Neural crest cell (in vitro differentiated cells): ENCODE measurements at regions not wholly inside any gene's neighbourhood (a gene's known extent, or its start where the extent isn't known, plus 50 kb on each side); places are given as distances from the start of the nearest gene placed in this dataset.

Source experiments
- DNase-seq: peaks from one replicate; pipeline ENCODE4 v3.0.0; 2021; ENCODE audit warnings: low read depth, mixed read lengths, low spot score
- H3K27ac Mint-ChIP-seq: one replicate; pipeline ENCODE4 v1.8.0; 2021; ENCODE audit warnings: mild to moderate bottlenecking, mixed read lengths; ENCODE audit not compliant: unreplicated experiment
- H3K27me3 Mint-ChIP-seq: 2 replicates; pipeline ENCODE4 v1.8.0; 2021; ENCODE audit warnings: low read depth, mild to moderate bottlenecking, mixed read lengths
- H3K36me3 Mint-ChIP-seq: 2 replicates; pipeline ENCODE4 v1.8.0; 2021; ENCODE audit warnings: low read depth, mild to moderate bottlenecking, mixed read lengths
- H3K4me1 Mint-ChIP-seq: 2 replicates; pipeline ENCODE4 v1.8.0; 2021; ENCODE audit warnings: mixed read lengths
- H3K4me3 Mint-ChIP-seq: one replicate; pipeline ENCODE4 v1.8.0; 2021; ENCODE audit warnings: mild to moderate bottlenecking, mixed read lengths
- H3K9me3 Mint-ChIP-seq: 2 replicates; pipeline ENCODE4 v1.8.0; 2021; ENCODE audit warnings: mixed read lengths
- TF ChIP-seq, protein P1 (sequence below): fragments of 200-600 bp; sonication (generic); conservative IDR thresholded peaks from 2 replicates; pipeline ENCODE4 v1.5.0; 2021; ENCODE audit warnings: antibody characterized with exemption, mild to moderate bottlenecking

DNA sequence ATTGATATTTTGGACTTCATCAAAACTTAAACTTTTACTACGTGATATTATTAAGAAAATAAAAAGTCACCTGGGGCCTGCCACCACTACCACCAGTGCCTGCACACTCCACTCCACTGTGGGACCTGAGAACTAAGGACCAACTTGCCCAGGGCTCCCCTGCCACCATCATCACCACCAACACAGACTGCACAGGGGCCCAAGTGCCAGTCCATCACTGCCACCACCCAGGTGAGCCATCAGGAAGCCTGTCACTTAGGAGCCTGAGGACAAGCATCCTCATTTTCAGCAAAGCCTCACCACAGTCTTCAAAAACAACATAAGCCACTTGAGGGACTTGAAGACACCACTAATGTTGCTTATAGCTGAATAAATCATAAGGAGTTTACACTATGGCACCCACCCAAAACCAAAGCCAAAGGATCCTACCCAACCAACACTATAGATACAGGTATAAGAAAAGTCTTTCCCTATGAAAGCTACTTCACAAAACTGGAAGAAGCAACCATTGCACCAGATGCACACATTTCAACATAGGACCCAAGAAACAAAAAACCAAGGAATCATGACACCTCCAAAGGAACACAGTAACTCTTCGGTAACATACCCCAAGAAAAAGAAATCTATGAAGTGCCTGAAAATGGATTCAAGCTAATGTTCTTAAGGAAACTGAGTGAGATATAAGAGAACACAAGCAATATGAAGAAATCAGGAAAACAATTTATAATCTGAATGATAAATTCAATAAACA, 73.6 kb upstream of the GNAZ start:
- H3K27ac Mint-ChIP-seq, result no peak overlapping the region
- H3K9me3 Mint-ChIP-seq, result peaks cover 21% of the 10 kb centered on the region
- TF ChIP-seq, protein P1, sequence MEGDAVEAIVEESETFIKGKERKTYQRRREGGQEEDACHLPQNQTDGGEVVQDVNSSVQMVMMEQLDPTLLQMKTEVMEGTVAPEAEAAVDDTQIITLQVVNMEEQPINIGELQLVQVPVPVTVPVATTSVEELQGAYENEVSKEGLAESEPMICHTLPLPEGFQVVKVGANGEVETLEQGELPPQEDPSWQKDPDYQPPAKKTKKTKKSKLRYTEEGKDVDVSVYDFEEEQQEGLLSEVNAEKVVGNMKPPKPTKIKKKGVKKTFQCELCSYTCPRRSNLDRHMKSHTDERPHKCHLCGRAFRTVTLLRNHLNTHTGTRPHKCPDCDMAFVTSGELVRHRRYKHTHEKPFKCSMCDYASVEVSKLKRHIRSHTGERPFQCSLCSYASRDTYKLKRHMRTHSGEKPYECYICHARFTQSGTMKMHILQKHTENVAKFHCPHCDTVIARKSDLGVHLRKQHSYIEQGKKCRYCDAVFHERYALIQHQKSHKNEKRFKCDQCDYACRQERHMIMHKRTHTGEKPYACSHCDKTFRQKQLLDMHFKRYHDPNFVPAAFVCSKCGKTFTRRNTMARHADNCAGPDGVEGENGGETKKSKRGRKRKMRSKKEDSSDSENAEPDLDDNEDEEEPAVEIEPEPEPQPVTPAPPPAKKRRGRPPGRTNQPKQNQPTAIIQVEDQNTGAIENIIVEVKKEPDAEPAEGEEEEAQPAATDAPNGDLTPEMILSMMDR, result no peak
- no peak for DNase-seq
- H3K27me3 Mint-ChIP-seq, result peaks cover 63% of the 10 kb centered on the region
- H3K4me1 Mint-ChIP-seq, result no peaks in the 10 kb centered on the region
- no peak overlapping the region for H3K4me3 Mint-ChIP-seq
- peaks cover 3% of the 10 kb centered on the region for H3K36me3 Mint-ChIP-seq

DNA sequence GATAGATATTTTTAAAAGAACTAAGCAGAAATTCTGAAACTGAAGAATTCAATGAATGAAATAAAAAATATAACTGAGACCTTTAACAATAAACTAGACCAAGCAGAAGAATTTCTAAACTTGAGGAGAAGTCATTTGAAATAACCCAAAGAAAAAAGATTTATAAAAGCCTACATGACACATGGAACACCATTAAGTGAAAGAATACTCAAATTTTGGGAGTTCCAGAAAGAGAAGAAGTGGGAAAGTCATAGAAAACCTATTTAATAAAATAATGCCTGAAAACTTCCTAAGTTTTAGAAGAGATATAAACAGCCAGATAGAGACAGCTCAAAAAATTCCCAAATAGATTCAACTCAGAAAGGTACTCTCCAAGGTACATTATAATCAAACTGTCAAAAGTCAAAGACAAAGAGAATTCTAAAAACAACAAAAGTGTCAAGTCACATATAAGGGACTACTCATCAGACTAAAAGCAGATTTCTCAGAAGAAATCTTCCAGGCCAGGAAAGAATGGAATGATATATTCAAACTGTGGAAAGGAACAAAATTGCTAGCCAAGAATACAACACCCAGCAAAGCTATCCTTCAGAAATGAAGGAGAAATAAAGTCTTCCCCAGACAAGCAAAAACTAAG, 72.9 kb upstream of the GNAZ start:
- Mint-ChIP-seq H3K36me3 (peaks cover 3% of the 10 kb centered on the region), H3K27ac (no peak overlapping the region), H3K27me3 (peaks cover 65% of the 10 kb centered on the region), H3K4me3 (no peak overlapping the region), H3K9me3 (peaks cover 21% of the 10 kb centered on the region), H3K4me1 (no peaks in the 10 kb centered on the region)
- no peak for DNase-seq
- TF ChIP-seq, protein P1, result no peak

DNA sequence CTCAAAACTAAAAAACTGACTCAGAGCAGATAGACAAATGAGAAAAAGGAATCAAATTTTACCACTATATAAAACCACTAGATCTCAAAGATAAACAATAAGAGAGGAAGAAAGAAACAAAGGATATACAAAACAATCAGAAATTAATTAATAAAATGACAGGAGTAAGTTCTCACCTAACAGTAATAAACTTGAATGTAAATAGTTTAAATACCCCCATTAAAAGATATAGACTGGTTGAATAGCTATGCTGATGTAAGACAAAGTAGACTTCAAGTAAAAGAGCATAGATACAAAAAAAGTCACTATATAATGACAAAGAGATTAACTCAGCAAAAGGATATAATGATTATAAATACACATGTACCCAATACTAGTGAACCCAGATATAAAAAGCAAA, 72.3 kb upstream of the GNAZ start:
- H3K27me3 Mint-ChIP-seq, result peaks cover 65% of the 10 kb centered on the region
- H3K36me3 Mint-ChIP-seq, result peaks cover 3% of the 10 kb centered on the region
- TF ChIP-seq, protein P1, result no peak
- no peaks in the 10 kb centered on the region for H3K4me1 Mint-ChIP-seq
- no peak for DNase-seq
- H3K4me3 Mint-ChIP-seq, result no peak overlapping the region
- peaks cover 21% of the 10 kb centered on the region for H3K9me3 Mint-ChIP-seq
- no peak overlapping the region for H3K27ac Mint-ChIP-seq

DNA sequence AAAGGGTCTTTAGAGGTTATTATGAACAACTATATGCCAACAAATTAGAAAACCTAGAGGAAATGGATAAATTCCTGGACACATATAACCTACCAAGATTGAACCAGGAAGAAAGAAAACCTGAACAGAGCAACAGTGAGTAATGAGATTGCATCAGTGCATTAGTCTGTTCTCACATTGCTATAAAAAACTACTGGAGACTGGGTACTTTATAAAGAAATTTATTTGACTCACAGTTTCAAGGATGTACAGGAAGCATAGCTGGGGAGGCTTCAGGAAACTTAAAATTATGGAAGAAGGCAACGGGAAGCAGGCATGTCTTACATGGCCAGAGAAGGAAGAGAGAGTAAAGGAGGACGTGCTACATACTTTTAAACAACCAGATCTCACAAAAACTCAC, 70.8 kb upstream of the GNAZ start:
- TF ChIP-seq, protein P1, result no peak
- H3K36me3 Mint-ChIP-seq, result peaks cover 3% of the 10 kb centered on the region
- no peak overlapping the region for H3K4me3 Mint-ChIP-seq
- H3K27me3 Mint-ChIP-seq, result peaks cover 67% of the 10 kb centered on the region
- no peaks in the 10 kb centered on the region for H3K4me1 Mint-ChIP-seq
- no peak for DNase-seq
- no peak overlapping the region for H3K27ac Mint-ChIP-seq
- peaks cover 21% of the 10 kb centered on the region for H3K9me3 Mint-ChIP-seq

DNA sequence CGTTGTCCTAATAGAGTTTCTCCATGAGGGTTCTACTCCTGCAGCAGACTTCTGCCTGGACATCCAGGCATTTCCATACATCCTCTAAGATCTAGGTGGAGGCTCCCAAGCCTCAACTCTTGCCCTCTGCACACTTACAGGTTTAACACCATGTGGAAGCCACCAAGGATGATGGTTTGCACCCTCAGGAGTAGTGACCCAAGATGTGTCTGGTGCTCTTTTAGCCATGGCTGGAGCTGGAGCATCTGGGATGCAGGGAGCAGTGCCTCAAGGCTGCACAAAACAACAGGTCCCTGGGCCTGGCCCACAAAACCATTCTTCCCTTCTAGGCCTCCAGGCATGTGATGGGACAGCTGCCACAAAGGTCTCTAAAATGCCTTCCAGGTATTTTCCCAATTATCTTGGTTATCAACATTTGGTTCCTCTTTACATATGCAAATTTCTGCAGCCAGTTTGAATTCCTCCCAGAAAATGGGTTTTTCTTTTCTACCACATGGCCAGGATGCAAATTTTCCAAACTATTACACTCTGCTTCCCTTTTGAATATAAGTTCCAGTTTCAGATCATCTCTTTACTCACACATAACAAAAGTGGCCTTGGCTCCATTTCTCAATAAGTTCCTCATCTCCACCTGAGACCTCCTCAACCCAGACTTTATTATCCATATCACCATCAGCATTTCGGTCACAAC, 69.5 kb upstream of the GNAZ start:
- no peak for DNase-seq
- peaks cover 21% of the 10 kb centered on the region for H3K9me3 Mint-ChIP-seq
- H3K27me3 Mint-ChIP-seq, result peaks cover 67% of the 10 kb centered on the region
- no peak overlapping the region for H3K27ac Mint-ChIP-seq
- no peak overlapping the region for H3K4me3 Mint-ChIP-seq
- peaks cover under 1% of the 10 kb centered on the region for H3K36me3 Mint-ChIP-seq
- TF ChIP-seq, protein P1, result no peak
- H3K4me1 Mint-ChIP-seq, result no peaks in the 10 kb centered on the region
